Endothelial cell of umbilical vein (primary cell): ENCODE measurements at regions not wholly inside any gene's neighbourhood (a gene's known extent, or its start where the extent isn't known, plus 50 kb on each side); places are given as distances from the start of the nearest gene placed in this dataset.
A peak's percentile ranks its signal among the peaks of the same experiment; 100 is the strongest.

Experiments used
- BruUV-seq: library from RNA; stranded (reverse); fragments of 400-500 nt; replicated peaks from 2 replicates; lab custom pipeline; 2021; lab: Mats Ljungman, UMichigan
- CTCF ChIA-PET: fragments of 300-600, 350-600 bp; sonication (Branson Sonifier 250); formaldehyde crosslinking; loops from one replicate; lab custom pipeline; 2021; ENCODE audit warnings: antibody characterized with exemption, inconsistent platforms; lab: Charles Lee
- POLR2A ChIA-PET: fragments of 300-600, 350-600 bp; sonication (Branson Sonifier 250); formaldehyde crosslinking; loops from one replicate; lab custom pipeline; 2021; ENCODE audit warnings: antibody characterized with exemption, inconsistent platforms; lab: Charles Lee
- DNase-seq: peaks from one replicate; pipeline ENCODE4 v3.0.0-alpha.2; 2011; ENCODE audit warnings: low read depth, low spot score
- FAIRE-seq: peaks from 2 replicates; lab custom pipeline; 2011; peaks lifted over from hg19 to GRCh38; lab: Jason Lieb, UNC
- H2AFZ ChIP-seq: 2 replicates; pipeline ENCODE4 v1.6.0; 2012; ENCODE audit warnings: low read depth, low read length, control low read depth, inconsistent platforms
- H3K27ac ChIP-seq: 2 replicates; pipeline ENCODE4 v1.5.1; 2011; ENCODE audit warnings: low read depth, mild to moderate bottlenecking, control low read depth, low read length, moderate library complexity; ENCODE audit not compliant: insufficient read depth
- H3K27me3 ChIP-seq, 2 experiments: 2 replicates each; pipeline versions ENCODE4 v1.6.0 to v1.6.1; 2011; ENCODE audit warnings: low read length in 2 of 2, mixed read lengths in 1 of 2; ENCODE audit not compliant: control insufficient read depth in 2 of 2, insufficient read depth in 2 of 2
- H3K36me3 ChIP-seq, 2 experiments: 2 replicates in 1 of 2; 3 replicates in 1 of 2; pipeline ENCODE4 v1.5.1; 2011; ENCODE audit warnings: low read length in 2 of 2, mild to moderate bottlenecking in 1 of 2, moderate library complexity in 1 of 2; ENCODE audit not compliant: control insufficient read depth in 2 of 2, insufficient read depth in 2 of 2; ENCODE audit errors: extremely low read depth in 1 of 2
- H3K4me1 ChIP-seq: 3 replicates; pipeline ENCODE4 v1.5.1; 2011; ENCODE audit warnings: mild to moderate bottlenecking, low read length; ENCODE audit not compliant: control insufficient read depth, insufficient read depth; ENCODE audit errors: extremely low read depth
- H3K4me2 ChIP-seq: 2 replicates; pipeline ENCODE4 v1.6.1; 2011; ENCODE audit warnings: low read length, control low read depth, mixed read lengths; ENCODE audit not compliant: insufficient read depth
- H3K4me3 ChIP-seq, 3 experiments: fragments of 200-600 bp in 1 of 3; sonication (generic), shearing (Covaris generic) in 1 of 3; replicated peaks in 1 of 3; 2 replicates each; pipeline ENCODE4 v1.5.1; 2011 to 2016; ENCODE audit warnings: control low read depth in 3 of 3, low read length in 3 of 3, mild to moderate bottlenecking in 2 of 3, inconsistent platforms in 1 of 3, low read depth in 1 of 3, moderate library complexity in 1 of 3; ENCODE audit not compliant: insufficient read depth in 1 of 3
- H3K79me2 ChIP-seq: 2 replicates; pipeline ENCODE4 v1.6.0; 2012; ENCODE audit warnings: low read length, inconsistent platforms; ENCODE audit not compliant: control insufficient read depth, insufficient read depth
- H3K9ac ChIP-seq: replicated peaks from 2 replicates; pipeline ENCODE3; 2011; ENCODE audit warnings: low read length, control low read depth; ENCODE audit not compliant: insufficient read depth; ENCODE audit errors: extremely low read depth
- H3K9me1 ChIP-seq: replicated peaks from 3 replicates; pipeline ENCODE4 v1.6.0; 2011; ENCODE audit warnings: mild to moderate bottlenecking, low read length; ENCODE audit not compliant: control insufficient read depth, insufficient read depth; ENCODE audit errors: extremely low read depth
- H3K9me3 ChIP-seq: replicated peaks from 2 replicates; pipeline ENCODE4 v1.5.1; 2012; ENCODE audit warnings: low read length, inconsistent platforms; ENCODE audit not compliant: control insufficient read depth, insufficient read depth
- H4K20me1 ChIP-seq: replicated peaks from 2 replicates; pipeline ENCODE3; 2011; ENCODE audit warnings: mild to moderate bottlenecking, low read length; ENCODE audit not compliant: control insufficient read depth, insufficient read depth; ENCODE audit errors: extremely low read depth
- EZH2 ChIP-seq: IDR thresholded peaks from 2 replicates; pipeline ENCODE4 v1.6.1; 2012; ENCODE audit warnings: borderline replicate concordance, low read depth, mild to moderate bottlenecking, moderate library complexity, low read length, inconsistent platforms; ENCODE audit not compliant: severe bottlenecking
- FOS ChIP-seq: IDR thresholded peaks from 2 replicates; pipeline ENCODE4 v1.6.1; 2011; ENCODE audit warnings: mild to moderate bottlenecking, low read length, moderate library complexity, borderline replicate concordance; ENCODE audit not compliant: insufficient read depth
- GATA2 ChIP-seq: IDR thresholded peaks from 2 replicates; pipeline ENCODE4 v1.7.0; 2011; ENCODE audit warnings: low read depth, mild to moderate bottlenecking, moderate library complexity, mixed read lengths, low read length; ENCODE audit not compliant: insufficient read length, insufficient read depth
- JUN ChIP-seq: IDR thresholded peaks from 2 replicates; pipeline ENCODE4 v1.6.1; 2011; ENCODE audit warnings: borderline replicate concordance, low read depth; ENCODE audit not compliant: insufficient read length, insufficient read depth
- MYC ChIP-seq: IDR thresholded peaks from one replicate; pipeline ENCODE4 v1.6.1; 2011; ENCODE audit warnings: mild to moderate bottlenecking, low read depth, low read length
- POLR2A ChIP-seq: IDR thresholded peaks from 2 replicates; pipeline ENCODE4 v1.6.1; 2012; ENCODE audit warnings: low read depth, mild to moderate bottlenecking, control low read depth, low read length
- POLR2AphosphoS5 ChIP-seq: IDR thresholded peaks from 2 replicates; pipeline ENCODE4 v1.6.1; 2012; ENCODE audit warnings: low read depth, mild to moderate bottlenecking, control low read depth, low read length, moderate library complexity; ENCODE audit not compliant: insufficient read depth
- dilution Hi-C: fragments of 300-500 bp; cut with MboI; formaldehyde crosslinking; loops from one replicate; pipeline ENCODE4 v1.15.0; 2019; ENCODE audit warnings: low sequenced_read_pairs; ENCODE audit not compliant: extremely low pct_ligation_motif_present
- intact Hi-C: fragments of 100-400 bp; cut with micrococcal nuclease; formaldehyde crosslinking; loops from one replicate; pipeline ENCODE4 v1.10.0; 2022
- TF ChIP-seq, protein P1 (sequence below): IDR thresholded peaks from 2 replicates; pipeline ENCODE4 v1.6.1; 2011; ENCODE audit not compliant: insufficient read depth, insufficient read length
- TF ChIP-seq, protein P2 (sequence below), 2 donors: IDR thresholded peaks; 1 replicate in 1 of 2; 2 replicates in 1 of 2; pipeline ENCODE4 v1.5.1; 2011; ENCODE audit warnings: low read length in 2 of 2, mild to moderate bottlenecking in 2 of 2, moderate library complexity in 2 of 2, control low read depth in 1 of 2, inconsistent platforms in 1 of 2, low read depth in 1 of 2; ENCODE audit not compliant: insufficient read depth in 1 of 2; ENCODE audit errors: extremely low read depth in 1 of 2

GRCh38 chr21:23160914-23161313 is 2162.7 kb downstream of the NCAM2 start:
- Histone ChIP-seq H3K36me3 (no peaks in the 10 kb centered on the region), H3K27me3 (no peaks in the 10 kb centered on the region), H3K4me3 (no peak overlapping the region), H3K9ac (no peak overlapping the region), H3K9me3 (no peaks in the 10 kb centered on the region), H3K9me1 (no peaks in the 10 kb centered on the region), H2AFZ (no peak overlapping the region), H3K79me2 (no peaks in the 10 kb centered on the region), H3K4me2 (no peak overlapping the region), H3K27ac (no peak overlapping the region), H4K20me1 (no peaks in the 10 kb centered on the region), H3K4me1 (peaks cover 18% of the 10 kb centered on the region)
- BruUV-seq = no TSS peak
- TF ChIP-seq, protein P1, sequence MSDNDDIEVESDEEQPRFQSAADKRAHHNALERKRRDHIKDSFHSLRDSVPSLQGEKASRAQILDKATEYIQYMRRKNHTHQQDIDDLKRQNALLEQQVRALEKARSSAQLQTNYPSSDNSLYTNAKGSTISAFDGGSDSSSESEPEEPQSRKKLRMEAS = no peak
- TF ChIP-seq, protein P2, sequence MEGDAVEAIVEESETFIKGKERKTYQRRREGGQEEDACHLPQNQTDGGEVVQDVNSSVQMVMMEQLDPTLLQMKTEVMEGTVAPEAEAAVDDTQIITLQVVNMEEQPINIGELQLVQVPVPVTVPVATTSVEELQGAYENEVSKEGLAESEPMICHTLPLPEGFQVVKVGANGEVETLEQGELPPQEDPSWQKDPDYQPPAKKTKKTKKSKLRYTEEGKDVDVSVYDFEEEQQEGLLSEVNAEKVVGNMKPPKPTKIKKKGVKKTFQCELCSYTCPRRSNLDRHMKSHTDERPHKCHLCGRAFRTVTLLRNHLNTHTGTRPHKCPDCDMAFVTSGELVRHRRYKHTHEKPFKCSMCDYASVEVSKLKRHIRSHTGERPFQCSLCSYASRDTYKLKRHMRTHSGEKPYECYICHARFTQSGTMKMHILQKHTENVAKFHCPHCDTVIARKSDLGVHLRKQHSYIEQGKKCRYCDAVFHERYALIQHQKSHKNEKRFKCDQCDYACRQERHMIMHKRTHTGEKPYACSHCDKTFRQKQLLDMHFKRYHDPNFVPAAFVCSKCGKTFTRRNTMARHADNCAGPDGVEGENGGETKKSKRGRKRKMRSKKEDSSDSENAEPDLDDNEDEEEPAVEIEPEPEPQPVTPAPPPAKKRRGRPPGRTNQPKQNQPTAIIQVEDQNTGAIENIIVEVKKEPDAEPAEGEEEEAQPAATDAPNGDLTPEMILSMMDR (IDR thresholded peaks at IDR 0.05; ENCODE audit: extremely low read depth in 1 of 2, insufficient read depth in 1 of 2, low read depth in 1 of 2, low read length in 2 of 2) = peak; percentile 9 to 19
- no peak for TF ChIP-seq POLR2A
- FAIRE-seq = no peak
- POLR2A ChIA-PET = no interaction called here
- dilution Hi-C loops (no loop called here), intact Hi-C loops (loop anchor here (5.0 to 10.0 kb wide), 4 partner anchors 56 to 886 kb away; no protein-coding TSS in a partner anchor)
- DNase-seq = peak; percentile 43
- CTCF ChIA-PET = interaction anchor here (0.6 to 1.6 kb wide), 5 partner anchors 10 to 370 kb away, joined by 3 to 5 read pairs (median 4); no protein-coding TSS in a partner anchor

- TF ChIP-seq, protein P1 = no peak
- peak; percentile 38 for TF ChIP-seq POLR2AphosphoS5
- TF ChIP-seq POLR2A = no peak
- TF ChIP-seq GATA2 = no peak
- peak; percentile 77 for TF ChIP-seq FOS
- no peak for TF ChIP-seq MYC
- TF ChIP-seq EZH2 = no peak
- TF ChIP-seq JUN = peak; percentile 89
- TF ChIP-seq, protein P2 (IDR thresholded peaks at IDR 0.05; ENCODE audit: extremely low read depth in 1 of 2, insufficient read depth in 1 of 2, low read depth in 1 of 2, low read length in 2 of 2) = no peak
- Histone ChIP-seq H3K4me2 (peak overlapping the region; percentile 41), H3K4me1 (peaks cover 18% of the 10 kb centered on the region), H3K9me3 (no peaks in the 10 kb centered on the region), H4K20me1 (no peaks in the 10 kb centered on the region), H3K79me2 (no peaks in the 10 kb centered on the region), H3K9ac (peak overlapping the region; percentile 59), H3K36me3 (no peaks in the 10 kb centered on the region), H3K9me1 (no peaks in the 10 kb centered on the region), H3K27me3 (no peaks in the 10 kb centered on the region), H3K4me3 (no peak overlapping the region), H2AFZ (peak overlapping the region; percentile 85), H3K27ac (peak overlapping the region; percentile 89)
- TSS peak; percentile 64 for BruUV-seq
- ChIA-PET CTCF (interaction anchor here (1.3 to 1.5 kb wide), 3 partner anchors 10 to 144 kb away, joined by 4 to 8 read pairs (median 5); no protein-coding TSS in a partner anchor), POLR2A (no interaction called here)
- intact Hi-C loops (loop anchor here (1.0 to 10.0 kb wide), 7 partner anchors 55 to 885 kb away; no protein-coding TSS in a partner anchor), dilution Hi-C loops (no loop called here)
- peak; percentile 90 for FAIRE-seq
- DNase-seq = peak; percentile 94
These were observed 2164.2 kb downstream of the NCAM2 start for GRCh38 chr21:23162198-23162946.
